PFSK-1 (cell line): ENCODE measurements at regions not wholly inside any gene's neighbourhood (a gene's known extent, or its start where the extent isn't known, plus 50 kb on each side); places are given as distances from the start of the nearest gene placed in this dataset.

Experiments used
- POLR2AphosphoS5 ChIP-seq: IDR thresholded peaks from 2 replicates; pipeline ENCODE4 v1.6.1; 2012; ENCODE audit warnings: low read depth, mild to moderate bottlenecking, control low read depth, low read length, moderate library complexity
- TF ChIP-seq, protein P1 (sequence below), 2 experiments: IDR thresholded peaks; 2 replicates each; pipeline versions ENCODE4 v1.6.1 to v1.8.0; 2011 to 2012; ENCODE audit warnings: low read depth in 2 of 2, low read length in 2 of 2, control low read depth in 1 of 2, inconsistent platforms in 1 of 2, mild to moderate bottlenecking in 1 of 2, moderate library complexity in 1 of 2; ENCODE audit not compliant: insufficient read depth in 1 of 2

DNA sequence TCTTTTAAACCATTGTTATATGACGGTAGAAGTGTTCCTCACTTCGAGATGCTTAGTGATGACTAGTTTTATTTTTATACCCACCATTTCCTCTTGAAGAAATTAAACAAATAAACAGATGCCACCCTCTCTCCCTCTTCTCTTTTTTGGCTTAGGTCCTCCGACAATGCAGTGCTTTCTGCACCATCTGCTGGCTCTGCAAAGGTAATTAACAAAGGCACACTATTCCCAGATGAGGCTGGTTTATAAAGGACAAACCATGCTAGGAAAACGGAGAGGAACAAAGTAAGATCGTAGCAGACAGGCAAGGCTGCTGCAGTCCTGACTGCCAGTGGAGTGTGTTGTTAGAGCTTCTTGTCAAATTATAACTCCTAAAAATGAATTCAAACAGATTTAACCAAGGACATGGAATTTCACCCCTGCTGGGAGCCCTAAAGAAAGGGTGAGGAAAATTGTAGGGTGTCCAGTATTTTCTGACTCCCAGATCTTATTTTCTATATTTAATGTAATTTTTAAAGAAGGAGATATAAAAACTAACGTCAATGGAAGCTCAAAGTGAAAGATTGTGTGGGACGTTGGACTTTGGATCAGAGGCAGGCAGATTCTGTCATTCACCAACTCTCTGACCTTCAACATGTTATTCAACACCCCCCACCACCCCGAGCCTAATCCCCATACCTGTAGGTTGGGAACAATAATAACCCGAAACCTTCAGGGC, 142.1 kb downstream of the CPEB2 start:
- TF ChIP-seq, protein P1, sequence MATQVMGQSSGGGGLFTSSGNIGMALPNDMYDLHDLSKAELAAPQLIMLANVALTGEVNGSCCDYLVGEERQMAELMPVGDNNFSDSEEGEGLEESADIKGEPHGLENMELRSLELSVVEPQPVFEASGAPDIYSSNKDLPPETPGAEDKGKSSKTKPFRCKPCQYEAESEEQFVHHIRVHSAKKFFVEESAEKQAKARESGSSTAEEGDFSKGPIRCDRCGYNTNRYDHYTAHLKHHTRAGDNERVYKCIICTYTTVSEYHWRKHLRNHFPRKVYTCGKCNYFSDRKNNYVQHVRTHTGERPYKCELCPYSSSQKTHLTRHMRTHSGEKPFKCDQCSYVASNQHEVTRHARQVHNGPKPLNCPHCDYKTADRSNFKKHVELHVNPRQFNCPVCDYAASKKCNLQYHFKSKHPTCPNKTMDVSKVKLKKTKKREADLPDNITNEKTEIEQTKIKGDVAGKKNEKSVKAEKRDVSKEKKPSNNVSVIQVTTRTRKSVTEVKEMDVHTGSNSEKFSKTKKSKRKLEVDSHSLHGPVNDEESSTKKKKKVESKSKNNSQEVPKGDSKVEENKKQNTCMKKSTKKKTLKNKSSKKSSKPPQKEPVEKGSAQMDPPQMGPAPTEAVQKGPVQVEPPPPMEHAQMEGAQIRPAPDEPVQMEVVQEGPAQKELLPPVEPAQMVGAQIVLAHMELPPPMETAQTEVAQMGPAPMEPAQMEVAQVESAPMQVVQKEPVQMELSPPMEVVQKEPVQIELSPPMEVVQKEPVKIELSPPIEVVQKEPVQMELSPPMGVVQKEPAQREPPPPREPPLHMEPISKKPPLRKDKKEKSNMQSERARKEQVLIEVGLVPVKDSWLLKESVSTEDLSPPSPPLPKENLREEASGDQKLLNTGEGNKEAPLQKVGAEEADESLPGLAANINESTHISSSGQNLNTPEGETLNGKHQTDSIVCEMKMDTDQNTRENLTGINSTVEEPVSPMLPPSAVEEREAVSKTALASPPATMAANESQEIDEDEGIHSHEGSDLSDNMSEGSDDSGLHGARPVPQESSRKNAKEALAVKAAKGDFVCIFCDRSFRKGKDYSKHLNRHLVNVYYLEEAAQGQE (IDR thresholded peaks at IDR 0.05; ENCODE audit: insufficient read depth in 1 of 2, low read depth in 2 of 2, low read length in 2 of 2), result no peak
- TF ChIP-seq POLR2AphosphoS5, result no peak
